CMK (cell line): ENCODE measurements at regions not wholly inside any gene's neighbourhood (a gene's known extent, or its start where the extent isn't known, plus 50 kb on each side); places are given as distances from the start of the nearest gene placed in this dataset.
"Not testable (repeated sequence)": the region's sequence is repeated elsewhere in the genome, so short reads cannot be mapped to it uniquely, and the experiment has no call there.

Source experiments
- DNase-seq: peaks from one replicate; pipeline ENCODE4 v3.0.0-alpha.2; 2010; ENCODE audit warnings: low read depth

- no peak for DNase-seq
Observed at GRCh38 chr9:75197561-75197960, 109.2 kb downstream of the OSTF1 start.

- no peak for DNase-seq
Observed at GRCh38 chr9:75198436-75198835, 110.1 kb downstream of the OSTF1 start.

- DNase-seq: no peak
Observed at GRCh38 chr9:75200892-75201470, 112.7 kb downstream of the OSTF1 start.

- no peak for DNase-seq
Observed at GRCh38 chr9:75201480-75202209, 113.3 kb downstream of the OSTF1 start.

GRCh38 chr9:75207997-75208396, 119.7 kb downstream of the OSTF1 start:
- not testable (repeated sequence) for DNase-seq

GRCh38 chr9:75210215-75210614, 121.9 kb downstream of the OSTF1 start:
- DNase-seq: no peak

GRCh38 chr9:75213765-75214164, 125.5 kb downstream of the OSTF1 start:
- DNase-seq: no peak

- DNase-seq: no peak
Observed at GRCh38 chr9:75226403-75227139, 138.3 kb downstream of the OSTF1 start.

- DNase-seq: no peak
Observed at GRCh38 chr9:75228893-75229292, 140.6 kb downstream of the OSTF1 start.

- no peak for DNase-seq
Observed at GRCh38 chr9:75229605-75230332, 141.5 kb downstream of the OSTF1 start.

GRCh38 chr9:75230469-75230868, 142.2 kb downstream of the OSTF1 start:
- no peak for DNase-seq

- DNase-seq: no peak
Observed at GRCh38 chr9:75231167-75231566, 142.9 kb downstream of the OSTF1 start.

GRCh38 chr9:75233011-75233410, 144.7 kb downstream of the OSTF1 start:
- DNase-seq: no peak

GRCh38 chr9:75235632-75236031, 147.3 kb downstream of the OSTF1 start:
- DNase-seq: no peak

GRCh38 chr9:75238311-75238976, 150.1 kb downstream of the OSTF1 start:
- peak; percentile 7 for DNase-seq

- no peak for DNase-seq
Observed at GRCh38 chr9:75239176-75239575, 150.9 kb downstream of the OSTF1 start.

- no peak for DNase-seq
Observed at GRCh38 chr9:75242426-75242825, 154.1 kb downstream of the OSTF1 start.

GRCh38 chr9:75246949-75247348, 158.6 kb downstream of the OSTF1 start:
- DNase-seq: no peak

GRCh38 chr9:75265525-75265972, 177.2 kb downstream of the OSTF1 start:
- no peak for DNase-seq

- DNase-seq: no peak
Observed at GRCh38 chr9:75269197-75269596, 180.9 kb downstream of the OSTF1 start.

GRCh38 chr9:75273055-75273454, 184.7 kb downstream of the OSTF1 start:
- not testable (repeated sequence) for DNase-seq

- no peak for DNase-seq
Observed at GRCh38 chr9:75274781-75275180, 186.5 kb downstream of the OSTF1 start.
